GM12892 (cell line): ENCODE measurements at regions not wholly inside any gene's neighbourhood (a gene's known extent, or its start where the extent isn't known, plus 50 kb on each side); places are given as distances from the start of the nearest gene placed in this dataset.
A peak's percentile ranks its signal among the peaks of the same experiment; 100 is the strongest.

ENCODE experiments used
- DNase-seq: peaks from one replicate; pipeline ENCODE4 v3.0.0; 2011; ENCODE audit not compliant: insufficient read length
- FAIRE-seq: peaks from 2 replicates; lab custom pipeline; 2011; peaks lifted over from hg19 to GRCh38; lab: Jason Lieb, UNC
- POLR2A ChIP-seq: IDR thresholded peaks from 2 replicates; pipeline ENCODE4 v1.6.1; 2011; ENCODE audit warnings: low read depth, low read length, control low read depth
- POLR2AphosphoS5 ChIP-seq: IDR thresholded peaks from 2 replicates; pipeline ENCODE4 v1.6.1; 2011; ENCODE audit warnings: low read depth, low read length, control low read depth
- TAF1 ChIP-seq: IDR thresholded peaks from 2 replicates; pipeline ENCODE4 v1.6.1; 2011; ENCODE audit warnings: low read depth, mild to moderate bottlenecking, control low read depth, low read length, borderline replicate concordance

- FAIRE-seq (no peak), DNase-seq (no peak)
- TF ChIP-seq POLR2AphosphoS5 (no peak), TAF1 (no peak)
Observed at GRCh38 chr1:20432341-20432740, 53.7 kb downstream of the CAMK2N1 start.

- DNase-seq (no peak), FAIRE-seq (no peak)
- TF ChIP-seq TAF1 (no peak), POLR2AphosphoS5 (no peak), POLR2A (no peak)
Observed at GRCh38 chr1:20431176-20431460, 54.9 kb downstream of the CAMK2N1 start.

GRCh38 chr1:20430355-20431175, 55.4 kb downstream of the CAMK2N1 start:
- TF ChIP-seq POLR2AphosphoS5 (no peak), POLR2A (no peak)
- DNase-seq (peak; percentile 36), FAIRE-seq (peak; percentile 51)

GRCh38 chr1:20429296-20429695, 56.7 kb downstream of the CAMK2N1 start:
- DNase-seq: no peak
- TF ChIP-seq TAF1 (no peak), POLR2A (no peak), POLR2AphosphoS5 (no peak)
- FAIRE-seq: no peak

DNA sequence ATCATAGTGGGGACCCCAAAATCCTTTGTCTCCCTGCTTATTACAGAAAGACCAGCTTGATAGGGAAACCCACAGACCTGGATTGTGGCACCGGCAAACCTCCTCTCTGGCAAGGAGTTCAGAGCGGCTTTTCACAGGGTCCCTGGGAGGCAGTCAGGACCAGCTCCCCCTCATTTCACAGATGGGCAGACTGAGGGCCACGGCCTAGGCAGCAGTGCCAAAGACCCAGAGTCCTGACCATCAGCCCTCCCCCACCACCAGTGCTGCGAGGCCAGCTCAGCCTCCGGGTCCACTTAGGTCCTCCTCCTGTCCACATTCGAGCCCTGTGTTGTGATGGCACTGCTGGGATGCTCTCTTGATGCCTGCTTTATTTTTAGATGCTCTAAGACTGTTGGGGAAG, 57.2 kb downstream of the CAMK2N1 start:
- FAIRE-seq (no peak), DNase-seq (no peak)
- no peak for TF ChIP-seq TAF1
- no peak for TF ChIP-seq POLR2AphosphoS5
- TF ChIP-seq POLR2A: no peak

DNA sequence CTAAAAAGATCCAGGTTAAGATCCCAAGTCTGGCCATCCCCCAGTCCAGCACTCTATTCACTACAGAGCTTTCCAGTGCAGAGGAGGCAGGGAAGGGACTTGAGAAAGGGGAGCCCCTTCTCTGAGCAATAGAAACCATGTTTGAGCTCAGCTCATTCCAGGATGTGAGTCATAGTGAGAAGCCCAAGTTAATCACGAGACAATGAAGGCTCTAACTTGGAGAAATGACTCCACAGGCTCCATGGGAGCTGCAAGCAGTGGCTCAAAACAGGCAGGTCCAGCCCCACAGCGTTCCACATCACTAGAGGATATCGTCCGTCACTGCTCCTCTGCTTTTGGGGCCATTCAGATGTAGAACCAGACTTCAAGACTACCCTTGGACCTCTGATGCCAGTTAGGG, 59.1 kb downstream of the CAMK2N1 start:
- FAIRE-seq (no peak), DNase-seq (no peak)
- no peak for TF ChIP-seq POLR2AphosphoS5
- TF ChIP-seq POLR2A: no peak
- no peak for TF ChIP-seq TAF1

GRCh38 chr1:20426371-20426770, 59.6 kb downstream of the CAMK2N1 start:
- DNase-seq: no peak
- no peak for FAIRE-seq
- TF ChIP-seq POLR2AphosphoS5: no peak

GRCh38 chr1:20425622-20426021, 60.4 kb downstream of the CAMK2N1 start:
- FAIRE-seq: no peak
- TF ChIP-seq POLR2A (no peak), POLR2AphosphoS5 (no peak), TAF1 (no peak)
- no peak for DNase-seq

- FAIRE-seq: no peak
- no peak for TF ChIP-seq POLR2A
- no peak for TF ChIP-seq POLR2AphosphoS5
- TF ChIP-seq TAF1: no peak
Observed at GRCh38 chr1:20423169-20423795, 62.7 kb downstream of the CAMK2N1 start.

DNA sequence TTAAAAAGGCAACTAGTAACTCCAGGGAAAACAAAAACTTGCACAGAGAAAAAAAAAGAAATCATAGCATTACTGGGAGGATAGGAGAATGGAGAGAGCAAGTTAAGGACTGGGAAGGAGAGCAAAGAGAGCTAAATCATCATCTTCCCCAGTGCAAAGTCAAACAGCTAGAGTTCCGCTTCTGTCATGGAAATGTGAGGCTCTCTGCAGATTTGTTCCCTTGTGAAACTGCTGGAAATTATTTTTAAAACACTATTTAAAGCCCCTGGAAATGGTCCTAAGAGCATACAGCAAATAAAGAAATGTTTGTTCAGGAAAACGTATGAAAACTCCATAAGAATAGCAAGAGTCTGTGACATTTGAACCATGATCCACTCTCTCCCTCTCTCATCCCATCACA, 64.6 kb downstream of the CAMK2N1 start:
- no peak for FAIRE-seq
- DNase-seq: no peak
- TF ChIP-seq POLR2AphosphoS5 (no peak), TAF1 (no peak), POLR2A (no peak)

More at GRCh38 chr1:20423169-20423795, 62.7 kb downstream of the CAMK2N1 start:
- DNase-seq: no peak

- no peak for TF ChIP-seq POLR2AphosphoS5
- TF ChIP-seq POLR2A: no peak
- no peak for TF ChIP-seq TAF1
- DNase-seq: no peak
- no peak for FAIRE-seq
Observed at GRCh38 chr1:20417581-20417980, 68.4 kb downstream of the CAMK2N1 start.

DNA sequence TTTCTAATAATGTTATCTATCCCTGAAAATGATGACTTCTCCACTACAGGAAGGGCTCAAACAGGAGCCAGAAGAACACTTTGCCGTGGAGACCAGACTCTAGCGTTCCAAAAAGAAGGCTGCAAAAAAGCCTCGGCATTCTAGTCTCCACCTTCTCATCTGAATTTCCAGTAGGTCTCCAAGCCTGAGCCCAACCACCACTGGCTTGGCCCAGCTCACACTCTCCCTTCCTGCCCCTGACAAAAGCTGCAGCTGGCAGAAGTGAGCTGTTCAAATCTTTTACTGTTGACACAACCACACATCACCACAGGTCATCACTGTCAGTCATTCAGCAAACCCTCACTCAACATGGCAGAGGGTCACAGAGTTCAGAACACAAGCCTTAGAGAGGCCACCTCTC, 69.3 kb downstream of the CAMK2N1 start:
- FAIRE-seq (no peak), DNase-seq (no peak)
- no peak for TF ChIP-seq POLR2A
- TF ChIP-seq POLR2AphosphoS5: no peak
- TF ChIP-seq TAF1: no peak

- DNase-seq (no peak), FAIRE-seq (no peak)
- TF ChIP-seq POLR2AphosphoS5 (no peak), POLR2A (no peak), TAF1 (no peak)
Observed at GRCh38 chr1:20413776-20414140, 72.3 kb downstream of the CAMK2N1 start.
